GM13977 (cell line): ENCODE measurements at regions not wholly inside any gene's neighbourhood (a gene's known extent, or its start where the extent isn't known, plus 50 kb on each side); places are given as distances from the start of the nearest gene placed in this dataset.

Experiments used
- DNase-seq: peaks from one replicate; pipeline ENCODE4 v3.0.0; 2012; ENCODE audit warnings: low spot score
- CTCF ChIP-seq: IDR thresholded peaks from 2 replicates; pipeline ENCODE4 v1.5.1; 2012; ENCODE audit warnings: mild to moderate bottlenecking, control low read depth; ENCODE audit not compliant: insufficient read depth; ENCODE audit errors: extremely low read depth, missing control alignments
- in situ Hi-C: fragments of 300-500 bp; cut with MboI; formaldehyde crosslinking; loops from one replicate; pipeline ENCODE4 v1.12.0; 2022; ENCODE audit warnings: low sequenced_read_pairs, low pct_unique_long_range_greater_than_20kb, mixed read lengths, inconsistent platforms; ENCODE audit not compliant: unreplicated experiment

- DNase-seq, result no peak
- TF ChIP-seq CTCF, result no peak
- in situ Hi-C loops, result no loop called here
Measured at GRCh38 chr7:123292227-123292626, 92.5 kb upstream of the SLC13A1 start.

- DNase-seq, result no peak
- in situ Hi-C loops, result no loop called here
Measured at GRCh38 chr7:123289200-123289599, 89.4 kb upstream of the SLC13A1 start.

GRCh38 chr7:123285076-123285700 is 85.4 kb upstream of the SLC13A1 start:
- TF ChIP-seq CTCF, result no peak
- in situ Hi-C loops, result no loop called here
- no peak for DNase-seq

More at GRCh38 chr7:123289200-123289599, 89.4 kb upstream of the SLC13A1 start:
- no peak for TF ChIP-seq CTCF

- TF ChIP-seq CTCF, result no peak
- in situ Hi-C loops, result no loop called here
- no peak for DNase-seq
Measured at GRCh38 chr7:123283373-123283772, 83.6 kb upstream of the SLC13A1 start.

- in situ Hi-C loops, result no loop called here
- TF ChIP-seq CTCF, result no peak
- DNase-seq, result no peak
Measured at GRCh38 chr7:123282181-123282580, 82.4 kb upstream of the SLC13A1 start.

GRCh38 chr7:123279949-123280348 is 80.2 kb upstream of the SLC13A1 start:
- no peak for TF ChIP-seq CTCF
- no peak for DNase-seq
- in situ Hi-C loops, result no loop called here
